IMR-90 (cell line): ENCODE measurements at regions not wholly inside any gene's neighbourhood (a gene's known extent, or its start where the extent isn't known, plus 50 kb on each side); places are given as distances from the start of the nearest gene placed in this dataset.

Source experiments
- ATAC-seq: fragments of 200-7000 bp; cut with Tn5 transposase; 2 replicates; pipeline ENCODE4 v1.9.1; 2020; ENCODE audit warnings: low read depth, mild to moderate bottlenecking, moderate library complexity
- BruUV-seq: library from RNA; stranded (reverse); fragments of 400-500 nt; replicated peaks from 2 replicates; lab custom pipeline; 2021; lab: Mats Ljungman, UMichigan
- CTCF ChIA-PET: fragments of 300-600 bp; formaldehyde crosslinking; extraction: SDS; loops from one replicate; lab custom pipeline; 2021; ENCODE audit warnings: antibody characterized with exemption; lab: Yijun Ruan, JAX
- POLR2A ChIA-PET: fragments of 300-600 bp; sonication (Branson Sonifier 250); formaldehyde crosslinking; loops from one replicate; lab custom pipeline; 2022; ENCODE audit warnings: antibody characterized with exemption; ENCODE audit not compliant: unreplicated experiment; lab: Charles Lee
- DNase-seq: peaks from one replicate; pipeline ENCODE4 v3.0.0; 2013
- H2AFZ ChIP-seq: replicated peaks from 2 replicates; pipeline ENCODE3; 2013; ENCODE audit warnings: low read length, mild to moderate bottlenecking; ENCODE audit not compliant: poor library complexity
- H2AK5ac ChIP-seq: 2 replicates; pipeline ENCODE4 v1.6.1; 2013; ENCODE audit warnings: low read depth, low read length, inconsistent platforms
- H2AK9ac ChIP-seq: replicated peaks from 2 replicates; pipeline ENCODE3; 2013; ENCODE audit warnings: mild to moderate bottlenecking, low read depth, low read length, moderate library complexity; ENCODE audit not compliant: poor library complexity
- H2BK120ac ChIP-seq: 2 replicates; pipeline ENCODE4 v1.6.1; 2013; ENCODE audit warnings: low read depth, low read length, inconsistent platforms
- H2BK15ac ChIP-seq: 3 replicates; pipeline ENCODE4 v1.6.1; 2013; ENCODE audit warnings: low read depth, low read length, inconsistent platforms
- H2BK20ac ChIP-seq: 2 replicates; pipeline ENCODE4 v1.6.1; 2013; ENCODE audit warnings: low read depth, mild to moderate bottlenecking, inconsistent platforms, low read length, moderate library complexity
- H2BK5ac ChIP-seq: 2 replicates; pipeline ENCODE4 v1.6.1; 2013; ENCODE audit warnings: mild to moderate bottlenecking, low read depth, low read length, inconsistent platforms; ENCODE audit not compliant: poor library complexity, severe bottlenecking
- H3K14ac ChIP-seq: replicated peaks from 2 replicates; pipeline ENCODE4 v1.6.1; 2013; ENCODE audit warnings: low read depth, low read length, inconsistent platforms
- H3K18ac ChIP-seq: 2 replicates; pipeline ENCODE4 v1.6.1; 2013; ENCODE audit warnings: low read depth, low read length, control low read depth
- H3K23ac ChIP-seq: 2 replicates; pipeline ENCODE4 v1.6.1; 2013; ENCODE audit warnings: low read depth, low read length, inconsistent platforms
- H3K27ac ChIP-seq: 2 replicates; pipeline ENCODE4 v1.5.1; 2013; ENCODE audit warnings: mild to moderate bottlenecking, control low read depth, low read length; ENCODE audit not compliant: insufficient read depth
- H3K27me3 ChIP-seq: 2 replicates; pipeline ENCODE4 v1.6.1; 2013; ENCODE audit warnings: low read length; ENCODE audit not compliant: control insufficient read depth, insufficient read depth
- H3K36me3 ChIP-seq: 2 replicates; pipeline ENCODE4 v1.6.1; 2013; ENCODE audit warnings: low read length, mixed read lengths; ENCODE audit not compliant: control insufficient read depth, insufficient read depth
- H3K4ac ChIP-seq: 2 replicates; pipeline ENCODE4 v1.6.1; 2013; ENCODE audit warnings: low read depth, low read length, inconsistent platforms
- H3K4me1 ChIP-seq: 2 replicates; pipeline ENCODE4 v1.6.1; 2013; ENCODE audit warnings: low read length, mixed read lengths; ENCODE audit not compliant: control insufficient read depth, insufficient read depth
- H3K4me2 ChIP-seq: 2 replicates; pipeline ENCODE4 v1.6.1; 2013; ENCODE audit warnings: low read depth, mild to moderate bottlenecking, control low read depth, low read length, moderate library complexity
- H3K4me3 ChIP-seq: 2 replicates; pipeline ENCODE4 v1.5.1; 2013; ENCODE audit warnings: low read depth, mild to moderate bottlenecking, control low read depth, low read length, moderate library complexity; ENCODE audit not compliant: insufficient read depth
- H3K56ac ChIP-seq: 2 replicates; pipeline ENCODE4 v1.6.1; 2013; ENCODE audit warnings: low read length, inconsistent platforms; ENCODE audit not compliant: insufficient read depth; ENCODE audit errors: extremely low read depth
- H3K79me1 ChIP-seq, 2 experiments: 2 replicates each; pipeline ENCODE4 v1.6.1; 2013; ENCODE audit warnings: low read length in 2 of 2, inconsistent platforms in 1 of 2, low read depth in 1 of 2
- H3K9ac ChIP-seq: 2 replicates; pipeline ENCODE4 v1.6.1; 2013; ENCODE audit warnings: low read depth, low read length, control low read depth
- H3K9me1 ChIP-seq: 2 replicates; pipeline ENCODE4 v1.6.1; 2013; ENCODE audit warnings: low read length, inconsistent platforms; ENCODE audit not compliant: insufficient read depth
- H3K9me3 ChIP-seq: 2 replicates; pipeline ENCODE4 v1.6.1; 2013; ENCODE audit warnings: low read length; ENCODE audit not compliant: control insufficient read depth, insufficient read depth
- H4K20me1 ChIP-seq: 2 replicates; pipeline ENCODE4 v1.6.1; 2013; ENCODE audit warnings: low read length, inconsistent platforms; ENCODE audit not compliant: insufficient read depth
- H4K5ac ChIP-seq: 2 replicates; pipeline ENCODE4 v1.6.1; 2013; ENCODE audit warnings: mild to moderate bottlenecking, low read depth, low read length, control low read depth
- H4K8ac ChIP-seq, 2 experiments: 2 replicates each; pipeline ENCODE4 v1.6.1; 2013; ENCODE audit warnings: low read depth in 2 of 2, low read length in 2 of 2, control low read depth in 1 of 2, inconsistent platforms in 1 of 2
- H4K91ac ChIP-seq: 2 replicates; pipeline ENCODE4 v1.6.1; 2013; ENCODE audit warnings: low read depth, low read length, inconsistent platforms; ENCODE audit not compliant: insufficient read depth
- CEBPB ChIP-seq: IDR thresholded peaks from 2 replicates; pipeline ENCODE4 v1.6.1; 2012; ENCODE audit warnings: low read depth, low read length, improper control_type of control experiment
- FOS ChIP-seq: fragments of 150-350 bp; IDR thresholded peaks from 2 replicates; pipeline ENCODE4 v1.6.1; 2016; ENCODE audit warnings: low read depth, low read length
- MXI1 ChIP-seq: IDR thresholded peaks from 2 replicates; pipeline ENCODE4 v1.6.1; 2012; ENCODE audit warnings: low read depth, mild to moderate bottlenecking, low read length, moderate library complexity, borderline replicate concordance
- NFE2L2 ChIP-seq: fragments of 150-350 bp; IDR thresholded peaks from 2 replicates; pipeline ENCODE4 v1.6.1; 2016; ENCODE audit warnings: low read depth, mild to moderate bottlenecking, low read length
- POLR2A ChIP-seq: IDR thresholded peaks from 2 replicates; pipeline ENCODE4 v1.6.1; 2012; ENCODE audit warnings: mild to moderate bottlenecking, low read depth, low read length
- WGBS, 2 experiments: methylation state at CpG; one replicate each; pipeline versions ENCODE4 v1.1.5 to v1.1.7; 2013; ENCODE audit warnings: missing lambda C conversion rate in 2 of 2; ENCODE audit not compliant: insufficient read length in 1 of 2; ENCODE audit errors: extremely low coverage in 2 of 2; 5-methylcytosine and 5-hydroxymethylcytosine counted together
- dilution Hi-C: fragments of 300-500 bp; cut with HindIII; formaldehyde crosslinking; loops from one replicate; pipeline ENCODE4 v1.14.3; 2018; ENCODE audit warnings: low sequenced_read_pairs; ENCODE audit not compliant: unreplicated experiment
- in situ Hi-C: fragments of 300-500 bp; cut with MboI; formaldehyde crosslinking; loops from 3 replicates; pipeline ENCODE4 v1.14.3; 2019; ENCODE audit warnings: low sequenced_read_pairs, inconsistent platforms, mixed read lengths
- intact Hi-C: fragments of 100-400 bp; cut with micrococcal nuclease; formaldehyde crosslinking; loops from 2 replicates; pipeline ENCODE4 v1.10.0; 2022
- TF ChIP-seq, protein P1 (sequence below): conservative IDR thresholded peaks from 2 replicates; pipeline ENCODE4 v1.5.1; 2012; ENCODE audit warnings: mild to moderate bottlenecking, low read depth, low read length, improper control_type of control experiment
- TF ChIP-seq, protein P2 (sequence below): fragments of 150-350 bp; IDR thresholded peaks from 2 replicates; pipeline ENCODE4 v1.6.1; 2016; ENCODE audit warnings: low read depth, mild to moderate bottlenecking, low read length, moderate library complexity, borderline replicate concordance
- TF ChIP-seq, protein P3 (sequence below): fragments of 150-350 bp; IDR thresholded peaks from 2 replicates; pipeline ENCODE4 v1.6.1; 2017; ENCODE audit warnings: mild to moderate bottlenecking, antibody characterized with exemption, low read length, low read depth

DNA sequence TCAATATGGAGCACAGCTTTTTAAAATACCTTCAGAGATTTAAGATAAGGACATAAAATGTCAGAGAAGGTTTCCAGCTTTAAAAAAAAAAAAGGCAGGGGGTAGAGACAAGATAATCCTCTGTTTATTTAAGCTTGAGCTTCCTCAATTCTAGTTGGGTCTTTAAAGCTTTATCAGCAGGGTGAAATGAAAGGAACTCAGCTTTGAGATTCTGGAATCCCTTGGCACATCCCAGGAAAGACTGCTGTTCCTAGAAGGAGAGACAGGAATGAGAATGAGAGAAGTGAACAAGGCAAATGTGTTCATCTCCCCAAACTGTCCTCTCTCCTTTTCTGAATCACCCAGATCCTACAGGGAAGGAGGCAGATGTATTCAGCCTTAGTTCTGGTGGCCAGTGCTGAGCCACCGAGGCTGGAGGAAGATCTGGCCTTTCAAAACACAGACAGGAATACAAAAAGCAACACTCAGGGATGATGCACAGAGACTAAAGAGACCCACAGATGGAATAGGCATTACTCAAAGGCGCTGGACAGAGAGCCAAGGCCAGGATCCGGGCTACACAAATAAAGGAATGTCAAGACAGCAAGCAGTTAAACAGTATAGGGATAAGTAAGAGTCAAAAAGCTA is 385.8 kb upstream of the DUSP10 start:
- BruUV-seq = no TSS peak
- H2BK20ac ChIP-seq = no peak overlapping the region
- no peak overlapping the region for H2AK9ac ChIP-seq
- peak overlapping the region; percentile 16 for H3K18ac ChIP-seq
- no peaks in the 10 kb centered on the region for H3K9me1 ChIP-seq
- H3K4ac ChIP-seq = no peak overlapping the region
- peak; percentile 55 for DNase-seq
- H2BK15ac ChIP-seq = no peak overlapping the region
- H2AFZ ChIP-seq = peak overlapping the region; percentile 4
- H3K4me2 ChIP-seq = peak overlapping the region; percentile 34
- no peak overlapping the region for H3K4me3 ChIP-seq
- intact Hi-C loops = no loop called here
- H2BK5ac ChIP-seq = no peak overlapping the region
- TF ChIP-seq MXI1 = no peak
- TF ChIP-seq, protein P1, sequence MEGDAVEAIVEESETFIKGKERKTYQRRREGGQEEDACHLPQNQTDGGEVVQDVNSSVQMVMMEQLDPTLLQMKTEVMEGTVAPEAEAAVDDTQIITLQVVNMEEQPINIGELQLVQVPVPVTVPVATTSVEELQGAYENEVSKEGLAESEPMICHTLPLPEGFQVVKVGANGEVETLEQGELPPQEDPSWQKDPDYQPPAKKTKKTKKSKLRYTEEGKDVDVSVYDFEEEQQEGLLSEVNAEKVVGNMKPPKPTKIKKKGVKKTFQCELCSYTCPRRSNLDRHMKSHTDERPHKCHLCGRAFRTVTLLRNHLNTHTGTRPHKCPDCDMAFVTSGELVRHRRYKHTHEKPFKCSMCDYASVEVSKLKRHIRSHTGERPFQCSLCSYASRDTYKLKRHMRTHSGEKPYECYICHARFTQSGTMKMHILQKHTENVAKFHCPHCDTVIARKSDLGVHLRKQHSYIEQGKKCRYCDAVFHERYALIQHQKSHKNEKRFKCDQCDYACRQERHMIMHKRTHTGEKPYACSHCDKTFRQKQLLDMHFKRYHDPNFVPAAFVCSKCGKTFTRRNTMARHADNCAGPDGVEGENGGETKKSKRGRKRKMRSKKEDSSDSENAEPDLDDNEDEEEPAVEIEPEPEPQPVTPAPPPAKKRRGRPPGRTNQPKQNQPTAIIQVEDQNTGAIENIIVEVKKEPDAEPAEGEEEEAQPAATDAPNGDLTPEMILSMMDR = no peak
- no peak for TF ChIP-seq FOS
- TF ChIP-seq, protein P2, sequence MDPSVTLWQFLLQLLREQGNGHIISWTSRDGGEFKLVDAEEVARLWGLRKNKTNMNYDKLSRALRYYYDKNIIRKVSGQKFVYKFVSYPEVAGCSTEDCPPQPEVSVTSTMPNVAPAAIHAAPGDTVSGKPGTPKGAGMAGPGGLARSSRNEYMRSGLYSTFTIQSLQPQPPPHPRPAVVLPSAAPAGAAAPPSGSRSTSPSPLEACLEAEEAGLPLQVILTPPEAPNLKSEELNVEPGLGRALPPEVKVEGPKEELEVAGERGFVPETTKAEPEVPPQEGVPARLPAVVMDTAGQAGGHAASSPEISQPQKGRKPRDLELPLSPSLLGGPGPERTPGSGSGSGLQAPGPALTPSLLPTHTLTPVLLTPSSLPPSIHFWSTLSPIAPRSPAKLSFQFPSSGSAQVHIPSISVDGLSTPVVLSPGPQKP = no peak
- TF ChIP-seq CEBPB = no peak
- TF ChIP-seq, protein P3, sequence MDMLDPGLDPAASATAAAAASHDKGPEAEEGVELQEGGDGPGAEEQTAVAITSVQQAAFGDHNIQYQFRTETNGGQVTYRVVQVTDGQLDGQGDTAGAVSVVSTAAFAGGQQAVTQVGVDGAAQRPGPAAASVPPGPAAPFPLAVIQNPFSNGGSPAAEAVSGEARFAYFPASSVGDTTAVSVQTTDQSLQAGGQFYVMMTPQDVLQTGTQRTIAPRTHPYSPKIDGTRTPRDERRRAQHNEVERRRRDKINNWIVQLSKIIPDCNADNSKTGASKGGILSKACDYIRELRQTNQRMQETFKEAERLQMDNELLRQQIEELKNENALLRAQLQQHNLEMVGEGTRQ = no peak
- TF ChIP-seq POLR2A = no peak
- no peak for TF ChIP-seq NFE2L2
- WGBS, 2 experiments = 13% methylated on average over 1 of the region's 3 CpGs; no CpG with 5 or more reads in 1 of the 2 experiments
- H3K4me1 ChIP-seq = peaks cover 4% of the 10 kb centered on the region
- H3K36me3 ChIP-seq = no peaks in the 10 kb centered on the region
- H2AK5ac ChIP-seq = no peak overlapping the region
- H3K56ac ChIP-seq = no peak overlapping the region
- ATAC-seq = peak; percentile 53
- H4K20me1 ChIP-seq = no peaks in the 10 kb centered on the region
- H4K5ac ChIP-seq = no peak overlapping the region
- H3K79me1 ChIP-seq = no peaks in the 10 kb centered on the region
- in situ Hi-C loops = no loop called here
- ChIA-PET CTCF (interaction anchor here (0.6 to 0.9 kb wide), 3 partner anchors 9 to 507 kb away, joined by 3 to 4 read pairs (median 3); no protein-coding TSS in a partner anchor), POLR2A (no interaction called here)
- no peak overlapping the region for H4K91ac ChIP-seq
- no peak overlapping the region for H3K27ac ChIP-seq
- no peak overlapping the region for H3K9ac ChIP-seq
- peaks cover 2% of the 10 kb centered on the region; the same call in 1 of the 2 replicates for H3K9me3 ChIP-seq
- no peak overlapping the region for H4K8ac ChIP-seq
- dilution Hi-C loops = no loop called here
- no peak overlapping the region for H3K23ac ChIP-seq
- peak overlapping the region; percentile 1; the same call in 1 of the 2 replicates for H2BK120ac ChIP-seq
- no peaks in the 10 kb centered on the region for H3K27me3 ChIP-seq
- no peak overlapping the region for H3K14ac ChIP-seq
